ENCODE measurements at regions not wholly inside any gene's neighbourhood (a gene's known extent, or its start where the extent isn't known, plus 50 kb on each side); places are given as distances from the start of the nearest gene placed in this dataset.

GRCh38 chr18:46262856-46263255, 158.7 kb downstream of the HAUS1 start:
- no peak for DNase-seq
- intact Hi-C loops (cut with DNase I) = no loop called here

GRCh38 chr18:46264255-46264654, 160.1 kb downstream of the HAUS1 start:
- no peak for DNase-seq
- intact Hi-C loops (cut with DNase I) = no loop called here

- no peak for DNase-seq
- intact Hi-C loops (cut with DNase I) = no loop called here
Observed at GRCh38 chr18:46265196-46266156, 161.3 kb downstream of the HAUS1 start.

GRCh38 chr18:46266473-46266872, 162.3 kb downstream of the HAUS1 start:
- intact Hi-C loops (cut with DNase I) = no loop called here
- DNase-seq = no peak

GRCh38 chr18:46268671-46269070, 164.5 kb downstream of the HAUS1 start:
- no peak for DNase-seq
- intact Hi-C loops (cut with DNase I) = no loop called here

- intact Hi-C loops (cut with DNase I) = no loop called here
- no peak for DNase-seq
Observed at GRCh38 chr18:46269275-46269674, 165.1 kb downstream of the HAUS1 start.

GRCh38 chr18:46271488-46271887, 167.3 kb downstream of the HAUS1 start:
- intact Hi-C loops (cut with DNase I) = no loop called here
- DNase-seq = no peak

- DNase-seq = no peak
- intact Hi-C loops (cut with DNase I) = no loop called here
Observed at GRCh38 chr18:46273861-46274260, 169.7 kb downstream of the HAUS1 start.

GRCh38 chr18:46274266-46274665, 170.1 kb downstream of the HAUS1 start:
- DNase-seq = no peak
- intact Hi-C loops (cut with DNase I) = no loop called here

GRCh38 chr18:46275370-46275769, 171.2 kb downstream of the HAUS1 start:
- intact Hi-C loops (cut with DNase I) = no loop called here
- no peak for DNase-seq

GRCh38 chr18:46276748-46277147, 172.6 kb downstream of the HAUS1 start:
- DNase-seq = no peak
- intact Hi-C loops (cut with DNase I) = no loop called here

GRCh38 chr18:46278481-46279465, 174.6 kb downstream of the HAUS1 start:
- DNase-seq = no peak
- intact Hi-C loops (cut with DNase I) = no loop called here

GRCh38 chr18:46279673-46280072, 175.5 kb downstream of the HAUS1 start:
- DNase-seq = no peak

GRCh38 chr18:46281185-46282176, 177.3 kb downstream of the HAUS1 start:
- intact Hi-C loops (cut with DNase I) = loop anchor here (5.0 to 10.0 kb wide), 3 partner anchors 107 to 576 kb away; partner anchors contain the start of gene LOXHD1
- DNase-seq = peak; percentile 44 to 96 (median 75)

More at GRCh38 chr18:46279673-46280072, 175.5 kb downstream of the HAUS1 start:
- intact Hi-C loops (cut with DNase I) = loop anchor here (5.0 to 10.0 kb wide), 3 partner anchors 105 to 578 kb away; partner anchors contain the start of gene LOXHD1

- intact Hi-C loops (cut with DNase I) = loop anchor here (5.0 to 10.0 kb wide), 3 partner anchors 107 to 575 kb away; partner anchors contain the start of gene LOXHD1
- no peak for DNase-seq
Observed at GRCh38 chr18:46282177-46282570, 178.0 kb downstream of the HAUS1 start.

- no peak for DNase-seq
- intact Hi-C loops (cut with DNase I) = loop anchor here (5.0 to 10.0 kb wide), 3 partner anchors 108 to 575 kb away; partner anchors contain the start of gene LOXHD1
Observed at GRCh38 chr18:46282646-46283045, 178.5 kb downstream of the HAUS1 start.

GRCh38 chr18:46283268-46283667, 179.1 kb downstream of the HAUS1 start:
- intact Hi-C loops (cut with DNase I) = loop anchor here (5.0 to 10.0 kb wide), 3 partner anchors 108 to 574 kb away; partner anchors contain the start of gene LOXHD1
- DNase-seq = peak in 7 of 10 donors; percentile 26 to 87 (median 66)

- peak in 1 of 10 donors; percentile 58 for DNase-seq
- intact Hi-C loops (cut with DNase I) = loop anchor here (5.0 to 10.0 kb wide), 3 partner anchors 109 to 573 kb away; partner anchors contain the start of gene LOXHD1
Observed at GRCh38 chr18:46283895-46284295, 179.7 kb downstream of the HAUS1 start.

GRCh38 chr18:46289463-46289862, 185.3 kb downstream of the HAUS1 start:
- intact Hi-C loops (cut with DNase I) = loop anchor here (10.0 kb wide), 1 partner anchor 115 kb away; a partner anchor contains a TSS
- no peak for DNase-seq

All from posterior cingulate gyrus (tissue), 11 donors.